Activated CD4-positive, alpha-beta T cell treated with anti-CD3 and anti-CD28 coated beads, Interleukin-2, Interleukin-6, amounts not matched to agents 100 ng/mL and 50 ng/mL, durations not matched to agents 16 hours and 8 hours (primary cell): ENCODE measurements at regions not wholly inside any gene's neighbourhood (a gene's known extent, or its start where the extent isn't known, plus 50 kb on each side); places are given as distances from the start of the nearest gene placed in this dataset.
A peak's percentile ranks its signal among the peaks of the same experiment; 100 is the strongest.

Source experiments
- DNase-seq: peaks from one replicate; pipeline ENCODE4 v3.0.0-alpha.2; 2020

DNA sequence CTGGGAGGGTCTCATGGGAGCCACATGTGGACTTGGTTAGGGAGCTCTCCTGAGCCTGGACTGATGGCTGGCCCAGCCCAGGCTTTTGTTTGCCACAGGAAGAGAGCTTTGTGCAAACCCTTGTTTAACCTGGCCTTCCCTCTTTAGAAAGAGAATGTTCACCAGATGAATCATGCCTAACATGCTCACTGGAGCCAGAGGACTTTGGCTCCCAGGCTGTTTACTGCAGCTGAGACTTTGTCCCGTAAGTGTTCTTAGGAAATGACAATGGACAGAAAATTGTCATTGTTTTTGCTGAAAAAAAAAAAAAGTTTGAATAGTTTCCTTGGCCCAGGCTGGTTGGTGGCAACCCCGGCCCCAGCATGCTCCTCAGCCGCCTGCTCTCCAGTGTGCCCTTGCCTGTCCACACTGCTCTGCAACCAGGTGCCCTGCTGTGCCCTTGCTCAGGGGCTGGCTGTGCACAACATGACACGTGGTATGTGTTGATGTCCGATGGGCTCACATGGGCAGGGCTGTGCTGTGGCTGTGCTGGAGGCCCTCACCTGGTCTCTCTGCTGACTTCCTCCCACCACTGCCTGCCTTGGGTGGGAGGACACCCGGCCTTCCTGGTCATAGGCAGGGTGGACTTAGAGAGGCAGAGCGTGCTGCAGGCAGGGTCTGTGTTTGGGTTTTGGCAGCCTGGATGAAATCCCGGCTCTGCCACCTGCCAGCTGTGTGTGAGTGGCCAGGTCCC is 215.3 kb upstream of the ZNF32 start:
- no peak for DNase-seq

DNA sequence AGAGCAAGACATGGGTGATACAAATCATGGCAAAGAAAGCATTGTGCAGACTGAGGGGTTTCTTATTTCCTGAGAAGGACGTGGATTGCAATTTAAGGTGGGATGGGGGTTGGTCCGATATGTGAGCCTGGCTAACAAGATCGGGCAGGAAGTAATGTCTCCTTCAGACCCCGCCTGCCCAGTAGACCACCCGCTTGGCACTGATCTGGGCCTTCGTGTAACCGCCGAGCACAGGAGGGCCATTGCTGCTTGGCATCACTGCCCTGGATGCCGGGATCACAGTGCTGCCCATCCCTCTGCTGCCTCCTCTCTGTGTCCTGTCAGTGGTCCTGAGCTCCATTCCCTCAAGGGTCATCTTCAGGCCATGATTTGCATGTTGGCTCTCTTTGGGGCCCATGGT is 214.6 kb upstream of the ZNF32 start:
- no peak for DNase-seq

DNA sequence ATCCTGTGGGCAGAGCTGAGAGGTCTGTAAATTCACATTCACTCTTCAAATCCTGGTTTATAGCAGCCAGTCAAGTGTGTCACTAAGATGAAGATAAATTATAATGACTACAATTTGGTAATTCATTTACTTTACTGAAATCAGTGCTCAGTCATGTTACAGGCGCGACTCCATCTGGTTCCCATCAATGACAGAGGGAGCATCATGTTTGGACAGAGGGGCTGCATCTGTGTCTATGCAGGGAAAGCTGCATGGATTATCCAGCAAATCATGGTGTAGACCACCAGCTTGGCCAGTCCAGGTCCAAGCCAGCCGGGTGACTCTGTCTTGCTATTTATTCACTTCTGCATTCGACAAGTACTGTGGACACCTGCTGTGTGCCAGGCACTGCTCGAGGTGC is 214.1 kb upstream of the ZNF32 start:
- no peak for DNase-seq

DNA sequence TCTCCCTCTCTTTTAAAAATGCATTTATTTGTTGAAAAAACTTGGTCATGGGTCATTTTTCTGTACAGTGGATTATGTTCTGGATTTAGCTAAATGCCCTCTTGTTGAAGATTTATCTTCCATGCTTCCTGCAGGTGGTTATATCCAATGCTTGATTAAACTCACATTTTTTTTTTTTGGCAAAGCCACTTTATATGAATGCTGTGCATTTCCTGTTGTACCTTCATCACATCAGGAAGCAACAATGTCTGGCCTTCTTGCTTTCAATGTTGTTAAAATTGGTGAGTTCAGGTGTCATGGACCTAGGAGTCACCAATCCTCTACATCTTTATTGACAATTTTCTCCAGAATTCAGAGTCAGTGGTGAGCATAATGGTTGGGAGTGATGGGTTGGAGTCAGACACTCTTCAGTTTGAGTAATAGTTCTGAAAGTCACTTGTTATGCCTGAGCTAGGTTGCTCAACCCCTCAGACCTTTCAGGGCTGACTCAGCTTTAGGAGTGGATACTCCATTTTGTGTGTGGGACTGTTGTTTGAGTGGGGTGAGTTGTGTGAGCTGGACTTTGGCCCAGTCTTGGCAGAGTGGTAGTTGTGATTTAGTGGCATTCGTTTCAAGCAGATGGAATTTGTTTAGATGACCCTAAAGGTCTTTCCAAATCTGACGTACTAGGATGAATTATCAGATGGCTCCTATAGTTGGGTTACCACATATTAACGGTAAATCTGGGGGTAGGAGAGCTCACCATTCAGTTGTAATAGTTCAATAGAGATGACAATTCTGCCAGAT is 213.5 kb upstream of the ZNF32 start:
- no peak for DNase-seq

DNA sequence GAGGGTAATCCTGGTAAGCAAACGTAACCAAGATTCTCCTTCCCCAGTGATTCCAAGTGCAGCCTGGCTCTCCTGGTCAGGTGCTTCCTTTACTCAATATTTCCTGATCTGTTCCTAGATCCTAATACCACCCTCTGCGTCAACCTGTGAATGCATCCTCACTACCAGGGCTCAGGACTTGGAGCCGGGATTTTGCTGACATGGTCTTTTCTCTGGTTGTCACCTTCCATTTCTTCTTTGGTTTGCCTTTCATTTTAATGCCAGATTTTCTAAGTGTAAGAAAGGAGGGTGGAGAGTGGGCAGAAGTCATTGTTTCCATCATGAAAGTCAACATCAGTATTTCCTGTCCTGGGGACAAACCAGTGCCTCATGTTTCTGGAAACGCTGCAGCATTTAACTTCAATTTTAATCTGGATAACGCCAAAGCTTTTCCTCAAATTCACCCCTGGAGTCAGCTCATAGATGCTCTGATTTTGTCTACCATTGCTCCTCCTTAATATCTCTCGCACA is 210.4 kb upstream of the ZNF32 start:
- no peak for DNase-seq

DNA sequence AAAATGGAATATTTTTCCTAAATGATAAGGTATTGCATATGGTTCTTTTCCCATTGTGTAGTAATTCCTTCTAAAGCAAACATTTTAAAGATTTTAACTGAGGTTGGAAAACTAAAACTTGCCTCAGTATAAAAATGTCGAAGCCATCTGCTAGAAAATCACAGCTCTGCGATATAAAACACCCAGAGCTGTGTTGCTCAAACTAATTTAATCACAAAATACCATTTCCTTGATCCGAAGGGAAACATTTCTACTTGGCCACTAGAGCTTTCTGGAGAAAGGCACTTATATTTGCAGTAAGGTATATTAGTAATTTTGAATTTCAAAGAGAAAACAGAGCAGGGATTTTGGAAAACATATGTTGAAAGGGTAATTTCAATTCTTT is 209.2 kb upstream of the ZNF32 start:
- DNase-seq = no peak

DNA sequence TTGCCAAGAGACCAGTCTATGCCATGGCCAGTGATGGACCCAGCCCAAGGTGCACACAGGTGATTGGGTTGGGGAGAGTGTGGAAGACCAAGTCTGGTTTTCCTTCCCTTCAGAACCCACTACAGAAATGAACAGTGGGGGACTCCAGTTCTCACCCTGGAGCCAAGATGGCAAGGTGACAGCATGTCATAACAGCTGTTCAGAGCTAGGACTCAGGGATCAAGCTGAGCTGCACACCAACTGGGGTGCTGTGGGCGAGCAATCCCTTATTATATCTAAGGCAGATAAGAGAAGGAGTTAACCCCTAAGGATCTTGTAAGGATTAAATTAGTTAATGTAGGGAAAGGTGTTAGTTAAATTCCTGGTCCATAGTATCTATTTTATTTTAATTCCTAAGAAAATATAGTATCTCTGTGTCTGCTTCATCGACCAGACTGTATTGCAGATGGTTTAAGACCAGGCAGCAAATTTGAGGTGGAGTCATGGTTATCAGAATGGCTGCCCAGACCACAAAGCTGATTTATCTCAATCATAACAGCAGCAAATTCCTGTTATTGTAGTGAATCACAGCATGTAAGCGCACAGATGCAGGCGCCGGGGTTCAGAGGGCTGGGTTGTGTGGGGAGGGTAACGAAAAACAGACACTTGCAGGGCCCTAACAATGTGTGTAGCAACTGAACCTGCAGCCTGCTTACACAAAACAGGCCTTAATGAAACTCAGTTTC is 208.7 kb upstream of the ZNF32 start:
- DNase-seq = no peak

DNA sequence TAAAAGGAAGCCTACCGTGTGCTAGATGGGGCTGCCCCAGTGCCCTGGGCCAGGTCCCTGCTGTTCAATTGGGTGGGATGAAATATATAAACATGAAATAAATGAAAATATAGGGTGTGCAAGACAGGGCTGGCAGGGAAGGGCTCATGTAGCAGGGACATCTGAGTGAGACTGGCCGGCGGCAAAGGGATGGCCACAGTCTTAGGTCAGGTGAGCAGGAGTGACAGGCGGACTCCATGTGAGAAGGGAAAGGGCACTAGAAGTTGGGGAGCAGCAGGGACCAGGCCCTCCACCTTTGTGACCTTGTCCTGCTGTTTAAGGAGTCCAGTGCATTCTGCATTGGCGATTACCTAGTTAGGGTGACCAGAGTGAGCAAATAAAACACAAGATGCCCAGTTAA is 207.6 kb upstream of the ZNF32 start:
- DNase-seq = no peak

DNA sequence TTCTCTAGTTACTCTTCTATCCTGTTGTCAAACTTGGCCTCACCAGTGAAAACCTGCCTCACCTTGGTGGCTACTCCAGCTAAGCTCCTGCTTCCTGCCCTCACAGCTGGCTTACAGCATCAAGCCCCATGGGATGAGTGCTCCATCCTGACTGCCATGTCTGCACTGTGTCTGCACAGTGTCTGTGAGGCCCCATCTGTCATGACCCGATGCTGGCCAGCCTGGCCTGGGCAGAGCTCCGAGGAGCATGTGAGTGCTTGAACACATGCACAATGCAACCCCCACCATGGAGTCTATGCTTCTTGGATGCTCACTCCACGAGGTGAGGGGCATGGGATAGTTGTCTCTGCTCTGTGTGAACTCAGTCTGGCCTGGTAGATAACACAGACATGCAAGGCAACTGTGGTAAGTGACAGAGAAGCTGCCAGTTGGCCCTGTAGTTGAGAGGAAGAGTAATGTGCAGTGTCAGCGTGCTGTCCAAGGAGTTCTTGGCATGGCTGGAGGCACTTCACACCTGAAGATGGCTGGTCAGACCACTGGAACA is 207.1 kb upstream of the ZNF32 start:
- DNase-seq = no peak

DNA sequence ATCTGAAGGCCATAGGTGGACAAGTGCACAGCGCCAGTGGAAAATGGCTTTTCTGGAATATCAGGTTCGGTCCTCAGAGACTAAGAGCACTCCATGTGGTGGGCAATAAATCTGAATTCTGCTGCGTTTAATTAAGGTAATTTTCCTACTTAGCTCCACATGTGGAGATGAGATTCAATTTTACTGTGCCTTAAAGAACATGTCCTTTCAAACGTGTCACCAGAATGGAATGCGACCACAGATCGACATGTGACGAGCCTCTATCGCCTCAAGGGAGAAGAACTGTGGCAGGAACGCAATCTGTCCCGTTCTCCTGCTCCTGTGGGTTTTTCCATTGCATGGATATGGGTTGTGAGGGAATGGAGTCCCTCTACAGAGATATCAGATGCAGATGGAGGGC is 205.3 kb upstream of the ZNF32 start:
- no peak for DNase-seq

DNA sequence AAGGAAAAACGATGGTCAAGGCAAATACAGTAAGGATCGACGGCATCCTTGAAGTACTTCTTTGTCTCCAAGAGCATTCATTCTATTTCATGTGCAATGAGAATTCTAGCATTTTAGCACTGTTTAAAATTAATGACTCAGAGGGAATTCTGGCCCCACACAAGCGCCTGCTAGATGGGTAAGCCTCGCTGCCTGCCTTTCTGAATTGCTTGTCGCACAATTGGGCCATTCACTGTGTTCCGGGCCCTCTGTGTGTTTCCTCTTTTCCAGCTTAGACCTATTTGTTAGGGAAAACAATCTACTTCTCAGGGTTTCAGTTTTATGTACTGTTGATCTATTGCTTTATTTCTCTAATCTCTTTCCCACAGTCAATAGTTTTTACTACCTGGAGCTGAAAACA is 204.7 kb upstream of the ZNF32 start:
- DNase-seq = no peak

DNA sequence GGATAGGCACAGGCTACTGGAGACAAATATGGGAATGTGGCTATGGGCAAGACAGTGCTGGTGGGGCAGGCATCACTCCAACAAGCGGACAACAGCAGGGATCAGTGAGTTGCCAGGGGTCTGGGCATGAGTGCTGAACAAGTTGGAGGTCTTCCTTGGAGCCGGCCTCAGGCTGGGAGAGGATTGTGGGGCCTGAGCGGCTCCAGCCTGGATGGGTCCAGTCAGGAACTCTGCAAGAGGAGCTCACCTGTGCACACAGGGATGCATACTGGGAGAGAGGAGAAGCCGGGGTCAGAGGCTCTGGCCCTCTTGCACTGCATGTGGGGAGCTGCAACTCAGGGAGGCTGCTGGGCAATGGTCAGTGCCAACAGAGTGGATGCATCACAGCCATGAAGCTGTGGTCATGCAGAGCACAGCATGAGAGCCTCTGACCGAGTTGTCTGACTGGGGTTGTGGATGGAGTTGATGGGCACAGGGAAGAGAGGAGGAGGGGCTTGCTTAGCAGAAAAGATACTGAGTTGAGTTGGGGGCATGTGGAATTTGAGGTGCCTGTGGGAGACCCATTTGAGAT is 204.0 kb upstream of the ZNF32 start:
- DNase-seq = no peak

DNA sequence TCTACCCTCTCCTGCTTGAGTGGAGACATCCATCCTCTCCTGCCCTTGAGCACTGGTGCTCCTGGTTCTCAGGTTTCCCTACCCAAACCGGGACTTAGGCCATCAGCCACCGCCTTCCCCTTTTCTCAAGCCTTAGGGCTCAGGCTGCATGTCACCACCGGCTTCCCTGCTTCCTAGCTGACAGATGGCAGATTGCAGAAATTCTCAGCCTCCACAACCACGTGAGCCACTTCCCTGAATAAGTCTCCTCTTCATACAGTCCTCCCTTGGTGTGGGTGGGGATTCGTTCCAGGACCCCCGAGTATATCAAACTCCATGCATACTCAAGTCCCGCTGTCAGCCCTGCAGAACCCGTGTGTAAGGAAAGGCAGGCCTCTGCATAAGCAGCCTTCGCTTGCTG is 203.5 kb upstream of the ZNF32 start:
- no peak for DNase-seq

DNA sequence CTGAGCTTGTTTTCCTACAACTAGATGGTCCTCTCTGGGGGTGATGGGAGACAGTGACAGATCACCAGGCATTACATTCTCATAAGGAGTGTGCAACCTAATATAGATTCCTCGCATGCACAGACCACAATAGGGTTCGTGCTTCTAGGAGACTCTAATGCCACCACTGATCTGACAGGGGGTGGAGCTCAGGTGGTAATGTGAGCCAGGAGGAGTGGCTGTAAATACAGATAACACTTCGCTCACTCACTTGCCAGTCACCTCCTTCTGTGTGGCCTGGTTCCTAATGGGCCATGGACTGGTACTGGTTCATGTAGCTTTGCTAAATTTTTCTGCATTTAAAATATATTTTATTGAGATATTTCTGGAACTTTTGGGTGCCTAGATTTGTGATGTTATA is 202.3 kb upstream of the ZNF32 start:
- no peak for DNase-seq

DNA sequence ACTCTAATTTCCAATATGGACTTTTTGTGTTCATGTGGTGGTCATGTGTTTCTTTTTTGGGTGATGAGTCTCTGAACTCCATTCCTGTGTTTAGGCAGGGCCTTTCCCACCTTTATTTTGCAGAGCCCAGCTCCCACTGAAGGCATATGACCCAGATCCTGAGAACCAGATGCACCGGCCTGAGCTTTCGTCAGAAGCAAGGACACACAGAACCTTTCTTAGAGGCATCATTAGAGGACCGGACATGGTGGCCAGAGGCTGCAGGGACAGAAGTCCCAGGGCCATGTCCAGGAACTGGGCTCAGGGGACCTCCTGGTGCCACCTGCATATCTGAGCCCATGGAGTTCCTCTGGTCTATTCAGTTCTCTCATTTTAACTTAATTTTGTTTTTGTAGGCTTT is 200.9 kb upstream of the ZNF32 start:
- no peak for DNase-seq

DNA sequence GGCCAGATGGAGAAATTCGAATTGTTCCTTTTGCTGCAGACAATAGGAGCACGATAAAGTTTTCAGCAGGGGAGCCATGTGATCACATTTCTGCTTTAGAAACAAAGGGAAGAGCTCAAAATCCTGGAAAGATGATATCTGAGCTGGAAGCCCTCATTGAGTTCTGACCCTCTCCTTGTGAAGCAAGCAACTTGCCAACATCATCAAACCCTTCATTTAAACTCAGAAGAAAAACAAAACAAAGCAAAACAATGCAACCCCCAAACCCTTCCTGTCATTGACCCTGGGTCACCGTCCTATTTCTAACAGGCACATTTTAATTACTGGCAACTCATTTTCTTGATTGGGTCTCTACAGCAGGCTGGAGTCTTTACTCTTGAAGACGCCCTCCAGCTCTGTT is 198.3 kb upstream of the ZNF32 start:
- no peak for DNase-seq

DNA sequence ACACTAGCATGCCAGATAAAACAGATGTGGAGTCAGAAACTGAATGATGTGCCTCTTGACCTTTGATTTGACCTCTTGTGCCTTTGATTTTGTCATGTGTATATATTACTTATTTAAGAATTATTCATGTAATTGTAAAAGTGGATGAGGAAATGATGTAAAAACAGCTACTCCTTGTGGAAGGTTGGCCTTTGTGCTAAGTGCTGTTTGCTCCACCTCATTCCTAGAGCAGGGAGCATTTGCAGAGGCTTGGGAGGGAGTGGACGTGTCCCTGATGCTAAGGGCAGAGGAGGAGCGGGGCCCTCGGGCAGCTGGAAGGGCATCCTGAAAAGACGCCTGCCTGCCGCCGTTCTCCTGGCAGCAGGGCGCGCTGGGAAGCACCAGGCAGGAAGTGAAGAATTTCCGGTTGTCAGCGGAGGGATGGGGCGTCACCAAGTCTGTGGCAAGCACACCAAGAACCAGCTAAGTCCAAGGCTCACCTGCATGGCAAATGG is 197.6 kb upstream of the ZNF32 start:
- peak; percentile 48 for DNase-seq

DNA sequence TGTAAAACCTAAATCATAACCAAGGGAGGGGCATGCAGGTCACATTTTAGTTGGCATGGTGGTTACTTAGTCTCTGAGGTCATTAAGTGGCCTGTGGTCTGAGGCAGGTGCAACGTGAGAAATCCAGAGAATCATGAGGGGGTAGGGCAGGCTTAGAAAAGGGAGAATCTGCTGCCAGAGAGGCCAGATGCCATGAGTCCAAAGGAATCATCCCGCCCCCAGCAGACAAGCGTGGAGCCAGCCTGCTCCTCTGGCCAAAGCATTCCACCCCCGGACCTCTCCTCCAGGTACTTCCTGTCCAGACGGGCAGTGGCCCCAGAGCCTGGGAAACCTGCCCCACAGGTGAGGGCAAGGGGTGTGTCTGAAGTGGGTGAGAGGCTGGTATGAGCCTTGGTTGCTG is 196.4 kb upstream of the ZNF32 start:
- no peak for DNase-seq

DNA sequence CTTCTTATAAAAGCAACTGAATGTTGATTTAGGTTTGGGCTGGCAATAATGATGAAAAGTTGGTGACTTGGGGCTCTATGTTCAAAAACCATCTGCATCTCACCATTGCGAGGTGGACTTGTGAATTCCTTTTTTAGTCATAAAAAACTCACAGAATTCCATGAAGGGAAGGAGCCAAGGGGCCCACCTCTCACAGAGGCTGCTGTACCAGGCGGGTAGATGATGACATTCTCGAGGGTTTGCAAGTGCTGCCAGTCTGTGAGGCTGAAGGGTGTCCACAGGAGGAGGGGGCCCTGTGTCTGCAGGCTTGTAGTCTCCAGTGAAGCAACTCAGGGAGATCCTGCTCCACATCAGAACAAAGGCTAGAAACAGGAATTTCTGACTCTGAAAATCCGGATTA is 195.5 kb upstream of the ZNF32 start:
- DNase-seq = no peak

DNA sequence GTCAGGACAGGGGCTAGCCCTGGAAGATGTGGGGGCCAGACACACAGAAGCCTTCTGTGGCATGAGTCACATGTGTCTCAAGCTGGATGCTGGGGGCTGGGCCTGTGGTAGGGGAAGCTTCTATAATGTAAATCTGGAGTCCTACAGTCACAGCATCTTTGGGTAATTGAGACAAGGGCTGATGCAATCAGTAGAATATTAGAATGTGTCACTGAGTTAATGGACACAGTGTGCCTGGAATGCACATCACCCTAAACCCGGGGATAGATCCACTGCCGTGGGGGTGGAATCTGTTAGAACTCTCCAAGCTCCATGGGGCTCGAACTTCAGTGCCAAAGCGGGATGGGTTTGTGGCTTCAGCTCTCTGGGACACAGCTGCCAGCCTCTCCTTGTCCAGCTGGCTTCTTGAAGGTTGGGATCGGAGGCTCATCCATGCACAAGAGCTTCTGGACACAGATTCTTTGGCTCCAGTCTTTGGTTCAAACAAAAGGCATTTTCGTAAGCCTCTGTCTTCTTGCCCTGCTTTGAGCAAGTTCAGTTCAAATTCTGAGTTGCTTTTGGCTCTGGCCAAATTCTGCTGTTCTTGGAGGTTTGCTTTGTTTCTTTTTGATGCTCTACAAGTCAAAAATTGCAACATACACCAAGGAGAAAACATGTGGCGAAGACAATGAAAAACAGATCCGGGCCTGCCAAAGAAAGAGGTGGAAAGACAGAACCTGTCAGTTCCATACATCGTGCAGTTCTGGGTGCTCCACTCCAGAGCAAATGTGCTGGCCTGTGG is 194.8 kb upstream of the ZNF32 start:
- DNase-seq = no peak

DNA sequence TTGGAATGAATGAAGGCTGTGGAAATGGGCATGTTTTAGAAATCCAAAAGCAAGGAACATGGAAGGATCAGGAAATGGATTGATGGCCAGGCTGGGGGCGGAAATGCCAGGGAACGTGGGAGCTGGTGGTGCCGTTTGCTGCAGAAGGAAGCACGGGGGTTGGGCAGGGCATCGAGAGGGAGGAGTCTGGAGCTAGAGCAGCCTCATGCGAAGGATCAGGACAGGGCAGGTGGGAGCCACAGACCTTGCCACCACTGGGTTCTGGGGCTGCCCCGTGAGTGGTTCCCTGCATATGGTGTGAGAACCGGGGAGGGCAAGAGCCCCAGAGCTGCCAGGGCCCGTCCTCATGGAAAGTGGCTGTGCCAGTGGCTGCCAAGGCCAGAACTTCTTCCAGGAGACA is 193.8 kb upstream of the ZNF32 start:
- DNase-seq = no peak

DNA sequence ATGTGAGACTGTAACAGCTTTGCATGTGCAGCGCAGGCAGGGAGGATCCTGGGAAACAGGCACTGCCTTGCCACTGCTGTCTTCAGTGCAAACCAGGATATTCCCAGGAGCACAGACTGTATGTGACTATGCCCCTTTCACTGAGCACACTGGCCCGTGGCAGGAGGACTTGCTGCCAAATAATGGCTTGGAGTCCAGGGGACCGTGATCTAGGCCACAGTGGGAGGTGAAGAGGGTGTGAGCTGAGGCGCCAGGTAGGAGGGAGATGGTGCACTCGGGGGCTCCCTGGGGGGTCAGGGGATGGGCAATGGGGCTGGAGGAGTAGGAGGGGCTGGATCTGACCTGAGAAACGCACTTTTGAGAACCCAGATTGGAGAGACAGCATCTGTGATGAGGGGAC is 193.4 kb upstream of the ZNF32 start:
- DNase-seq = no peak
